ENCODE measurements at regions not wholly inside any gene's neighbourhood (a gene's known extent, or its start where the extent isn't known, plus 50 kb on each side); places are given as distances from the start of the nearest gene placed in this dataset.

DNA sequence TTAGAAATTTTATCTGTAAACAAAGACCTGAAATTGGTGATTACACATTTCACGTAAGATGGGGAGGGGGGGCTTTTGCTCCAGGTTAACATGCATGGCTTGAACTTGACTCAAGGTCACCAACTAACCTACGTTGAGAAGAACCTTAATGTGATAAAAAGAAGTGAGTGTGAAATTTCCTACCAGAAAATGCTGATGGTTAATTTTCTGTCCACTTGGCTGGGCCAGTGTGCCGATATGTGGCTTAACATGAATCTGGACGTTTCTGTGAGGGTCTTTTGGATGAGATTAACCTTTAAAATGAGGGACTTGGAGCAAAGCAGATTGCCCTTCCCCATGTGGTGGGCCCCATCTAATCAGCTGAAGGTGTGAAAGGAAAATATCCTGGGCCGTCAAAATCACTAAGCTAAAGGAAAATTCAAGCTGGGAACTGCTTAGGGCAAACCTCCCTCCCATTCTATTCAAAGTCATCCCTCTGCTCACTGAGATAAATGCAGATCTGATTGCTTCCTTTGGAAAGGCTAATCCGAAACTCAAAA, 107.3 kb upstream of the ENPP6 start:
- no peak for DNase-seq (ENCODE audit: low read depth, low spot score)
- TF ChIP-seq, protein P1, sequence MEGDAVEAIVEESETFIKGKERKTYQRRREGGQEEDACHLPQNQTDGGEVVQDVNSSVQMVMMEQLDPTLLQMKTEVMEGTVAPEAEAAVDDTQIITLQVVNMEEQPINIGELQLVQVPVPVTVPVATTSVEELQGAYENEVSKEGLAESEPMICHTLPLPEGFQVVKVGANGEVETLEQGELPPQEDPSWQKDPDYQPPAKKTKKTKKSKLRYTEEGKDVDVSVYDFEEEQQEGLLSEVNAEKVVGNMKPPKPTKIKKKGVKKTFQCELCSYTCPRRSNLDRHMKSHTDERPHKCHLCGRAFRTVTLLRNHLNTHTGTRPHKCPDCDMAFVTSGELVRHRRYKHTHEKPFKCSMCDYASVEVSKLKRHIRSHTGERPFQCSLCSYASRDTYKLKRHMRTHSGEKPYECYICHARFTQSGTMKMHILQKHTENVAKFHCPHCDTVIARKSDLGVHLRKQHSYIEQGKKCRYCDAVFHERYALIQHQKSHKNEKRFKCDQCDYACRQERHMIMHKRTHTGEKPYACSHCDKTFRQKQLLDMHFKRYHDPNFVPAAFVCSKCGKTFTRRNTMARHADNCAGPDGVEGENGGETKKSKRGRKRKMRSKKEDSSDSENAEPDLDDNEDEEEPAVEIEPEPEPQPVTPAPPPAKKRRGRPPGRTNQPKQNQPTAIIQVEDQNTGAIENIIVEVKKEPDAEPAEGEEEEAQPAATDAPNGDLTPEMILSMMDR (IDR thresholded peaks at IDR 0.05; ENCODE audit: low read depth, low read length): no peak
- H3K4me3 ChIP-seq (ENCODE audit: low read depth, low read length): no peak overlapping the region
- in situ Hi-C loops (cut with HindIII; ENCODE audit: low sequenced_read_pairs): no loop called here

DNA sequence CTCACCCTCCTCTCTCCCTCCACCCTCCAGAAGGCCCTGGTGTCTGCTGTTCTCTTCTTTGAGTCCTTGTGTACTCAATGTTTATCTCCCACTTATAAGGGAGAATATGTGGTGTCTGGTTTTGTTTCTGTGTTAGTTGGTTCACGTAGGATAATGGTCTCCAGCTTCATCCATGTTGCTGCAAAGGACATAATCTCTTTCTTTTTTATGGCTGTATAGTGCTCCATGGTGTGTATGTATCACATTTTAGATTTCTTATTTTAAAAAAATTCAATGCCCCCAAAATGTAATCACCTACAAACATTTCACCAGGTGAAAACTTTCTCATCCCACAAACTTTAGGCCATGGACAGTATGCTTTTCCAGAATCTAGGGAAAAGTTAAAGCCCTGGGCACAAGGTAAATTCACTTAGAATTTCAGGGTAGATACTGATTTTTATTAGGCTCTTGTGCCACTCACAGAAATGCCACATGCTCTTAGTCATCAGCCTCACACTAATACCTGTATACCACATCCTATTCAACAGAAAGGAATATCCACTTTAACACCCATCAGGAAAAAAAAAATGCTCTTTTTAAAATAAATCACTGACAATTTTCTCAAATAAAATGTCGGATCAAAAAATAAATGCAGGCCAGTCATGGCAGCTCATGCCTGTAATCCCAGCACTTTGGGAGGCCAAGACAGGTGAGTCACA, 104.8 kb upstream of the ENPP6 start:
- in situ Hi-C loops (cut with HindIII; ENCODE audit: low sequenced_read_pairs): no loop called here
- DNase-seq (ENCODE audit: low read depth, low spot score): no peak
- no peak overlapping the region for H3K4me3 ChIP-seq (ENCODE audit: low read depth, low read length)
- TF ChIP-seq, protein P1 (IDR thresholded peaks at IDR 0.05; ENCODE audit: low read depth, low read length): no peak

DNA sequence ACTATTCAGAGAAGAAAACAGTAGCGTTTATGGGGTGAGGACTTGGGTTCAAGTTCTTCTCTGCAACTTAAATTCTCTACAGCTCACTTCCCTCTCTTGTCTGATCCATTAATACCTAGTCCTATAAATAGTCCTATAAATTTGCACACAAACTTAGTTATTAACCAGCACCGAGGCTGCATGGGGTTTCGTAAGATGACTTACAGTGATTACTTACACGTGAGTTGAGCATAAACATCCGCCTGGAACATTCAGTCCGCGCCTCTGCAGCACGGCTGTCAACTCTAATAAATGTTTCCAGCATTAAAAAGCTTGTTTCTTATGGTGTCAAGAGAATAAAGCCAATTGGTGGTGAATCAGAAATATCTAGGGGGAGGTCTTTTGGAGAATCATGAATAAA, 103.0 kb upstream of the ENPP6 start:
- DNase-seq (ENCODE audit: low read depth, low spot score): no peak
- H3K4me3 ChIP-seq (ENCODE audit: low read depth, low read length): no peak overlapping the region
- TF ChIP-seq, protein P1 (IDR thresholded peaks at IDR 0.05; ENCODE audit: low read depth, low read length): no peak
- in situ Hi-C loops (cut with HindIII; ENCODE audit: low sequenced_read_pairs): no loop called here

DNA sequence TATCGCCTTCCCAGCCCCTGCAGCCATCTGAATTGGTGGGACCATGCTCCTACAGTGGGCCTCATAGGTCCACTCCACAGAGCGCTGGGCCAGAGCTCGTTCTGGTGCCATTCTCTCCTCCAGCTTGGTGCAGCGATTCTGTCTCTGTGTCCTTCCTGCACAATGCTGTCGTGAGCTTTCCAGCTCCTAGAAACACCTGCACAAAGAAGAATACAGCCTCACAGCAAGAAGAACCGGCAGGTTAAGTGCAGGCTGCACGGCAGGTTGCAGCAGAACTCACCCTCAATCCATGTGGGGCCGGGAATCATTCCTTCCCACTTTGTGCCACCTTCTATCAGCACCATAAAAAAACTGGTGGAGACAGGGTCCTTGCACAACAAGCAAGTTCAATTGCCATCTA, 101.2 kb upstream of the ENPP6 start:
- in situ Hi-C loops (cut with HindIII; ENCODE audit: low sequenced_read_pairs): no loop called here
- TF ChIP-seq, protein P1 (IDR thresholded peaks at IDR 0.05; ENCODE audit: low read depth, low read length): no peak

DNA sequence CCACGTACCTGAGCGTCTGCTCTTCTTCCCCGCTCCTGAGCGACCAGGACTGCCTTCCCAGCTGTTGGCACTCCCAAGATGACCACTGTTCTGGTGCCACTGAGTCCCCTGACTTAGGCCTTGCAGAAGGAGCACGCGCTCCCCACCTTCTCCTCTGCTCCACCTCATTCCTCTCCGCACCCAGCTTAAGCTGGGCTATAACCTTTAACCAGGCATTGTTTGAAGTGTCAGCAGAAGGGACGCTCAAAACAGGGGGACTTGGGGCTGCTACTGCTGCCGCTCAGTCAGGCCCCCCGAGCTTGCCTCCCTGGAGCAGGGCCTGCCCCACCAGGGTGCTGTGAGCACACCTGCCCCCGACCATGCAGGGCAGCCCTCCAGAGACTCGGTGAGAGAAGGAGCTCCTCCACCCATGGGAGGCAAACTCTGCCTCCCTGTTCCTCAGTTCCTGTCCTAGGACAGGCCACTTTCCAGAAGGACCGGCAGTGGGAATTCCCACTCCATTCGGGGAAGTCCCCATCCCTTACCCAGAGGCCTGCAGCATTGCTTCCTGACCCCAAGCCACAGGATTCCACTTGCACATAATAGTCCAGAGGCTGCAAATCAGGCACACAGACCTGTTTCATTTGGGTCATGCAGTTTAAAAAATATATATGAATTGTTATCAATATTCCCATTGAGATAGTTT, 99.7 kb upstream of the ENPP6 start:
- DNase-seq (ENCODE audit: low read depth, low spot score): no peak
- in situ Hi-C loops (cut with HindIII; ENCODE audit: low sequenced_read_pairs): no loop called here
- no peak overlapping the region for H3K4me3 ChIP-seq (ENCODE audit: low read depth, low read length)
- TF ChIP-seq, protein P1 (IDR thresholded peaks at IDR 0.05; ENCODE audit: low read depth, low read length): no peak

More for the DNA sequence above, 101.2 kb upstream of the ENPP6 start:
- DNase-seq (ENCODE audit: low read depth, low spot score): no peak
- no peak overlapping the region for H3K4me3 ChIP-seq (ENCODE audit: low read depth, low read length)

DNA sequence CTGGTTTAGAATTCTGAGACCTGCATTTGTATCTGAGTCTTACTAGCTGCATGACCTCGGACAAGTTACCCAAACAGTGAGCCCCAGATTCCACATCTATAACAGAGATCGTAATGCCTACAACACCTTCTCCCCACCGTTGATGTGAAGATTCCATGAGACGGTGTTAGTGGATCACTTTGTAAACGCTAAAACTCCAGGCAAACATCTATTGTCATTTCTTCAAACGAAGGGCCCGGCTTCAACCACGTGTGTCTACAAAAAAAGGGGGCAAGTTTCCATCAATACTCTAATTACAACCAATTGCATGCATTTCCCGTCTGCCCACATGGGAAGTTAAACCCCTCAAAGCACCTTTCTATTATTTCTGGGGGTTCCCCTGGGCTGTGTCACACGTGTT, 99.1 kb upstream of the ENPP6 start:
- H3K4me3 ChIP-seq (ENCODE audit: low read depth, low read length): no peak overlapping the region
- no peak for DNase-seq (ENCODE audit: low read depth, low spot score)
- TF ChIP-seq, protein P1 (IDR thresholded peaks at IDR 0.05; ENCODE audit: low read depth, low read length): no peak
- in situ Hi-C loops (cut with HindIII; ENCODE audit: low sequenced_read_pairs): no loop called here
